Stimulated activated CD4-positive, alpha-beta T cell treated with anti-CD3 and anti-CD28 coated beads, TNF-alpha, amount 100 ng/mL, for 4 hours (primary cell): ENCODE measurements at regions not wholly inside any gene's neighbourhood (a gene's known extent, or its start where the extent isn't known, plus 50 kb on each side); places are given as distances from the start of the nearest gene placed in this dataset.
A peak's percentile ranks its signal among the peaks of the same experiment; 100 is the strongest.

ENCODE experiments used
- DNase-seq, 3 experiments: peaks; one replicate each; pipeline ENCODE4 v3.0.0-alpha.2; 2020; ENCODE audit warnings: low read depth in 3 of 3

- no peak for DNase-seq
Measured at GRCh38 chr15:31262143-31262530, 64.5 kb upstream of the KLF13 start.

GRCh38 chr15:31262901-31263671 lies 63.5 kb upstream of the KLF13 start:
- DNase-seq = no peak

- DNase-seq = peak; percentile 42 to 57 (median 52)
Measured at GRCh38 chr15:31263751-31264558, 62.7 kb upstream of the KLF13 start.

- no peak for DNase-seq
Measured at GRCh38 chr15:31264559-31265089, 62.0 kb upstream of the KLF13 start.

- no peak for DNase-seq
Measured at GRCh38 chr15:31265090-31265870, 61.4 kb upstream of the KLF13 start.

- peak in 2 of 3 experiments; percentile 34 to 35 for DNase-seq
Measured at GRCh38 chr15:31265871-31266711, 60.5 kb upstream of the KLF13 start.

GRCh38 chr15:31266712-31267111 lies 59.9 kb upstream of the KLF13 start:
- DNase-seq = no peak

- DNase-seq = no peak
Measured at GRCh38 chr15:31267161-31268107, 59.2 kb upstream of the KLF13 start.

GRCh38 chr15:31268108-31268501 lies 58.5 kb upstream of the KLF13 start:
- DNase-seq = no peak

- no peak for DNase-seq
Measured at GRCh38 chr15:31268911-31269784, 57.5 kb upstream of the KLF13 start.

GRCh38 chr15:31269816-31270575 lies 56.6 kb upstream of the KLF13 start:
- DNase-seq = no peak

- DNase-seq = no peak
Measured at GRCh38 chr15:31270767-31271166, 55.9 kb upstream of the KLF13 start.

- DNase-seq = no peak
Measured at GRCh38 chr15:31271224-31271635, 55.4 kb upstream of the KLF13 start.

GRCh38 chr15:31271711-31272557 lies 54.7 kb upstream of the KLF13 start:
- DNase-seq = no peak

- DNase-seq = no peak
Measured at GRCh38 chr15:31272558-31273257, 53.9 kb upstream of the KLF13 start.

GRCh38 chr15:31273258-31273941 lies 53.2 kb upstream of the KLF13 start:
- DNase-seq = no peak
